ENCODE measurements at regions not wholly inside any gene's neighbourhood (a gene's known extent, or its start where the extent isn't known, plus 50 kb on each side); places are given as distances from the start of the nearest gene placed in this dataset.

- Histone ChIP-seq H3K27me3 (ENCODE audit: control insufficient read depth, insufficient read depth, low read length) (no peaks in the 10 kb centered on the region), H4K20me1 (ENCODE audit: control insufficient read depth, extremely low read depth, insufficient read depth, low read length) (no peaks in the 10 kb centered on the region), H3K9me3 (ENCODE audit: control insufficient read depth, insufficient read depth, low read depth, low read length) (no peaks in the 10 kb centered on the region), H3K4me1 (ENCODE audit: control insufficient read depth, extremely low read depth, insufficient read depth, low read length) (peaks cover 17% of the 10 kb centered on the region), H3K79me2 (ENCODE audit: control insufficient read depth, insufficient read depth, low read length) (no peaks in the 10 kb centered on the region), H3K36me3 (ENCODE audit: control insufficient read depth, insufficient read depth, low read length) (no peaks in the 10 kb centered on the region), H3K27ac (ENCODE audit: insufficient read depth, low read length) (no peak overlapping the region), H3K9ac (ENCODE audit: insufficient read depth, low read length) (no peak overlapping the region), H3K4me2 (ENCODE audit: extremely low read depth, insufficient read depth, low read length) (no peak overlapping the region), H2AFZ (ENCODE audit: low read length) (no peak overlapping the region), H3K4me3 (replicated peaks in 1 of 4; ENCODE audit: control extremely low read depth in 1 of 4, insufficient read depth in 1 of 4, low read depth in 3 of 4, low read length in 4 of 4) (no peak overlapping the region)
- no peak for TF ChIP-seq CTCF (conservative IDR thresholded peaks at IDR 0.05 in 1 of 2, IDR thresholded peaks at IDR 0.05 in 1 of 2; ENCODE audit: low read depth in 1 of 2, low read length in 2 of 2)
- TF ChIP-seq EZH2 (IDR thresholded peaks at IDR 0.05; ENCODE audit: low read length, missing control alignments), result no peak
- DNase-seq (ENCODE audit: low read depth in 2 of 2), result no peak
Measured at GRCh38 chr16:66137853-66138252, 228.6 kb upstream of the CDH5 start.

- Histone ChIP-seq H3K27me3 (ENCODE audit: control insufficient read depth, insufficient read depth, low read length) (no peaks in the 10 kb centered on the region), H3K36me3 (ENCODE audit: control insufficient read depth, insufficient read depth, low read length) (no peaks in the 10 kb centered on the region), H3K4me2 (ENCODE audit: extremely low read depth, insufficient read depth, low read length) (no peak overlapping the region), H3K79me2 (ENCODE audit: control insufficient read depth, insufficient read depth, low read length) (no peaks in the 10 kb centered on the region), H4K20me1 (ENCODE audit: control insufficient read depth, extremely low read depth, insufficient read depth, low read length) (no peaks in the 10 kb centered on the region), H3K9ac (ENCODE audit: insufficient read depth, low read length) (no peak overlapping the region), H3K9me3 (ENCODE audit: control insufficient read depth, insufficient read depth, low read depth, low read length) (no peaks in the 10 kb centered on the region), H2AFZ (ENCODE audit: low read length) (no peak overlapping the region), H3K27ac (ENCODE audit: insufficient read depth, low read length) (no peak overlapping the region), H3K4me1 (ENCODE audit: control insufficient read depth, extremely low read depth, insufficient read depth, low read length) (peaks cover 26% of the 10 kb centered on the region), H3K4me3 (replicated peaks in 1 of 4; ENCODE audit: control extremely low read depth in 1 of 4, insufficient read depth in 1 of 4, low read depth in 3 of 4, low read length in 4 of 4) (no peak overlapping the region)
- no peak for TF ChIP-seq CTCF (conservative IDR thresholded peaks at IDR 0.05 in 1 of 2, IDR thresholded peaks at IDR 0.05 in 1 of 2; ENCODE audit: low read depth in 1 of 2, low read length in 2 of 2)
- TF ChIP-seq EZH2 (IDR thresholded peaks at IDR 0.05; ENCODE audit: low read length, missing control alignments), result no peak
- DNase-seq (ENCODE audit: low read depth in 2 of 2), result no peak
Measured at GRCh38 chr16:66136841-66137240, 229.7 kb upstream of the CDH5 start.

- DNase-seq (ENCODE audit: low read depth in 2 of 2), result no peak
- Histone ChIP-seq H2AFZ (ENCODE audit: low read length) (no peak overlapping the region), H3K9me3 (ENCODE audit: control insufficient read depth, insufficient read depth, low read depth, low read length) (no peaks in the 10 kb centered on the region), H3K27ac (ENCODE audit: insufficient read depth, low read length) (no peak overlapping the region), H3K4me1 (ENCODE audit: control insufficient read depth, extremely low read depth, insufficient read depth, low read length) (peaks cover 34% of the 10 kb centered on the region), H3K27me3 (ENCODE audit: control insufficient read depth, insufficient read depth, low read length) (no peaks in the 10 kb centered on the region), H3K79me2 (ENCODE audit: control insufficient read depth, insufficient read depth, low read length) (no peaks in the 10 kb centered on the region), H3K9ac (ENCODE audit: insufficient read depth, low read length) (no peak overlapping the region), H4K20me1 (ENCODE audit: control insufficient read depth, extremely low read depth, insufficient read depth, low read length) (no peaks in the 10 kb centered on the region), H3K4me2 (ENCODE audit: extremely low read depth, insufficient read depth, low read length) (no peak overlapping the region), H3K36me3 (ENCODE audit: control insufficient read depth, insufficient read depth, low read length) (no peaks in the 10 kb centered on the region), H3K4me3 (replicated peaks in 1 of 4; ENCODE audit: control extremely low read depth in 1 of 4, insufficient read depth in 1 of 4, low read depth in 3 of 4, low read length in 4 of 4) (no peak overlapping the region)
- no peak for TF ChIP-seq CTCF (conservative IDR thresholded peaks at IDR 0.05 in 1 of 2, IDR thresholded peaks at IDR 0.05 in 1 of 2; ENCODE audit: low read depth in 1 of 2, low read length in 2 of 2)
- TF ChIP-seq EZH2 (IDR thresholded peaks at IDR 0.05; ENCODE audit: low read length, missing control alignments), result no peak
Measured at GRCh38 chr16:66135838-66136237, 230.7 kb upstream of the CDH5 start.
